AG08395 (cell line): ENCODE measurements at regions not wholly inside any gene's neighbourhood (a gene's known extent, or its start where the extent isn't known, plus 50 kb on each side); places are given as distances from the start of the nearest gene placed in this dataset.
"Not testable (repeated sequence)": the region's sequence is repeated elsewhere in the genome, so short reads cannot be mapped to it uniquely, and the experiment has no call there.

Experiments used
- DNase-seq: peaks from one replicate; pipeline ENCODE4 v3.0.0; 2012; ENCODE audit warnings: mixed read lengths, low spot score

- no peak for DNase-seq
These were observed 1001.7 kb upstream of the TMPRSS15 start for GRCh38 chr21:19405326-19405725.

- no peak for DNase-seq
These were observed 1017.0 kb upstream of the TMPRSS15 start for GRCh38 chr21:19420565-19420964.

- no peak for DNase-seq
These were observed 1030.0 kb upstream of the TMPRSS15 start for GRCh38 chr21:19433623-19434022.

GRCh38 chr21:19440792-19441655 lies 1037.4 kb upstream of the TMPRSS15 start:
- no peak for DNase-seq

GRCh38 chr21:19458295-19458694 lies 1054.7 kb upstream of the TMPRSS15 start:
- no peak for DNase-seq

- DNase-seq: no peak
These were observed 1058.1 kb upstream of the TMPRSS15 start for GRCh38 chr21:19461481-19462205.

GRCh38 chr21:19463966-19464365 lies 1060.4 kb upstream of the TMPRSS15 start:
- DNase-seq: no peak

GRCh38 chr21:19468991-19469715 lies 1065.6 kb upstream of the TMPRSS15 start:
- DNase-seq: no peak

GRCh38 chr21:19475525-19475924 lies 1071.9 kb upstream of the TMPRSS15 start:
- no peak for DNase-seq

GRCh38 chr21:19489930-19490329 lies 1086.3 kb upstream of the TMPRSS15 start:
- DNase-seq: no peak

GRCh38 chr21:19490481-19490880 lies 1086.9 kb upstream of the TMPRSS15 start:
- no peak for DNase-seq

GRCh38 chr21:19493437-19494241 lies 1090.1 kb upstream of the TMPRSS15 start:
- DNase-seq: not testable (repeated sequence)

GRCh38 chr21:19501115-19501514 lies 1097.5 kb upstream of the TMPRSS15 start:
- DNase-seq: no peak

- no peak for DNase-seq
These were observed 1104.2 kb upstream of the TMPRSS15 start for GRCh38 chr21:19507682-19508260.

GRCh38 chr21:19508442-19508841 lies 1104.9 kb upstream of the TMPRSS15 start:
- DNase-seq: no peak

- DNase-seq: no peak
These were observed 1105.3 kb upstream of the TMPRSS15 start for GRCh38 chr21:19508844-19509243.

GRCh38 chr21:19510057-19510456 lies 1106.5 kb upstream of the TMPRSS15 start:
- DNase-seq: no peak

GRCh38 chr21:19510653-19511052 lies 1107.1 kb upstream of the TMPRSS15 start:
- DNase-seq: no peak

GRCh38 chr21:19522381-19522780 lies 1118.8 kb upstream of the TMPRSS15 start:
- no peak for DNase-seq

- DNase-seq: no peak
These were observed 1119.5 kb upstream of the TMPRSS15 start for GRCh38 chr21:19523061-19523460.

- no peak for DNase-seq
These were observed 1120.2 kb upstream of the TMPRSS15 start for GRCh38 chr21:19523746-19524145.
